Thyroid gland (tissue), 4 donors: ENCODE measurements at regions not wholly inside any gene's neighbourhood (a gene's known extent, or its start where the extent isn't known, plus 50 kb on each side); places are given as distances from the start of the nearest gene placed in this dataset.

Experiments
- CTCF ChIP-seq, 6 experiments: fragments of 200-600 bp in 3 of 6; fragments of 450-650 bp in 3 of 6; sonication (generic) in 3 of 6; IDR thresholded peaks; one replicate each; pipeline ENCODE4 v1.5.1; 2016 to 2019; ENCODE audit warnings: antibody characterized with exemption in 6 of 6, mild to moderate bottlenecking in 2 of 6, inconsistent platforms in 1 of 6, moderate library complexity in 1 of 6
- POLR2A ChIP-seq, 2 donors: fragments of 450-650 bp; IDR thresholded peaks; one replicate each; pipeline ENCODE4 v1.6.1; 2017; ENCODE audit warnings: antibody characterized with exemption in 2 of 2, mild to moderate bottlenecking in 2 of 2, moderate library complexity in 1 of 2

GRCh38 chr7:33836797-33837355, 68.5 kb upstream of the BMPER start:
- TF ChIP-seq CTCF (IDR thresholded peaks at IDR 0.05) (no peak), POLR2A (IDR thresholded peaks at IDR 0.05) (no peak)
